ENCODE measurements at regions not wholly inside any gene's neighbourhood (a gene's known extent, or its start where the extent isn't known, plus 50 kb on each side); places are given as distances from the start of the nearest gene placed in this dataset.

GRCh38 chr13:73945382-73945781 is 188.8 kb downstream of the KLF12 start:
- Mint-ChIP-seq H3K27me3 (ENCODE audit: low read depth) (no peaks in the 10 kb centered on the region), H3K27ac (ENCODE audit: unreplicated experiment) (no peak overlapping the region)

GRCh38 chr13:73943965-73944233 is 190.3 kb downstream of the KLF12 start:
- H3K4me3 Mint-ChIP-seq (ENCODE audit: unreplicated experiment), result no peak overlapping the region
- no peak for TF ChIP-seq CTCF (IDR thresholded peaks at IDR 0.05)
- H3K4me1 Mint-ChIP-seq (ENCODE audit: low read depth), result peaks cover 20% of the 10 kb centered on the region
- H3K27ac Mint-ChIP-seq (ENCODE audit: unreplicated experiment), result no peak overlapping the region
- no peak for DNase-seq (ENCODE audit: low spot score)
- no peaks in the 10 kb centered on the region for H3K9me3 Mint-ChIP-seq (ENCODE audit: low read depth)
- peaks cover 1% of the 10 kb centered on the region for H3K36me3 Mint-ChIP-seq (ENCODE audit: low read depth)
- no peaks in the 10 kb centered on the region for H3K27me3 Mint-ChIP-seq (ENCODE audit: low read depth)

More at GRCh38 chr13:73945382-73945781, 188.8 kb downstream of the KLF12 start:
- Mint-ChIP-seq H3K4me3 (ENCODE audit: unreplicated experiment) (no peak overlapping the region), H3K4me1 (ENCODE audit: low read depth) (peaks cover 25% of the 10 kb centered on the region), H3K36me3 (ENCODE audit: low read depth) (peaks cover 2% of the 10 kb centered on the region), H3K9me3 (ENCODE audit: low read depth) (no peaks in the 10 kb centered on the region)
- TF ChIP-seq CTCF (IDR thresholded peaks at IDR 0.05), result peak; percentile 76
- DNase-seq (ENCODE audit: low spot score), result no peak

GRCh38 chr13:73943137-73943964 is 190.9 kb downstream of the KLF12 start:
- no peak overlapping the region for H3K4me3 Mint-ChIP-seq (ENCODE audit: unreplicated experiment)

GRCh38 chr13:73941752-73942151 is 192.5 kb downstream of the KLF12 start:
- no peak overlapping the region for H3K4me3 Mint-ChIP-seq (ENCODE audit: unreplicated experiment)
- no peaks in the 10 kb centered on the region for H3K9me3 Mint-ChIP-seq (ENCODE audit: low read depth)
- peaks cover 37% of the 10 kb centered on the region for H3K4me1 Mint-ChIP-seq (ENCODE audit: low read depth)
- H3K27ac Mint-ChIP-seq (ENCODE audit: unreplicated experiment), result no peak overlapping the region
- H3K36me3 Mint-ChIP-seq (ENCODE audit: low read depth), result peaks cover 1% of the 10 kb centered on the region
- TF ChIP-seq CTCF (IDR thresholded peaks at IDR 0.05), result no peak
- H3K27me3 Mint-ChIP-seq (ENCODE audit: low read depth), result no peaks in the 10 kb centered on the region
- DNase-seq (ENCODE audit: low spot score), result no peak

More at GRCh38 chr13:73943137-73943964, 190.9 kb downstream of the KLF12 start:
- no peak overlapping the region for H3K27ac Mint-ChIP-seq (ENCODE audit: unreplicated experiment)
- TF ChIP-seq CTCF (IDR thresholded peaks at IDR 0.05), result no peak
- H3K27me3 Mint-ChIP-seq (ENCODE audit: low read depth), result no peaks in the 10 kb centered on the region
- H3K4me1 Mint-ChIP-seq (ENCODE audit: low read depth), result peaks cover 26% of the 10 kb centered on the region
- H3K9me3 Mint-ChIP-seq (ENCODE audit: low read depth), result no peaks in the 10 kb centered on the region
- peaks cover 1% of the 10 kb centered on the region for H3K36me3 Mint-ChIP-seq (ENCODE audit: low read depth)
- DNase-seq (ENCODE audit: low spot score), result no peak

- TF ChIP-seq CTCF (IDR thresholded peaks at IDR 0.05), result no peak
- Mint-ChIP-seq H3K27ac (ENCODE audit: unreplicated experiment) (no peak overlapping the region), H3K27me3 (ENCODE audit: low read depth) (no peaks in the 10 kb centered on the region), H3K4me1 (ENCODE audit: low read depth) (peaks cover 31% of the 10 kb centered on the region), H3K9me3 (ENCODE audit: low read depth) (no peaks in the 10 kb centered on the region), H3K4me3 (ENCODE audit: unreplicated experiment) (no peak overlapping the region), H3K36me3 (ENCODE audit: low read depth) (peaks cover 4% of the 10 kb centered on the region)
- DNase-seq (ENCODE audit: low spot score), result no peak
Measured at GRCh38 chr13:73940098-73940497, 194.1 kb downstream of the KLF12 start.

All from chondrocyte (in vitro differentiated cells).